ENCODE measurements at regions not wholly inside any gene's neighbourhood (a gene's known extent, or its start where the extent isn't known, plus 50 kb on each side); places are given as distances from the start of the nearest gene placed in this dataset.

DNA sequence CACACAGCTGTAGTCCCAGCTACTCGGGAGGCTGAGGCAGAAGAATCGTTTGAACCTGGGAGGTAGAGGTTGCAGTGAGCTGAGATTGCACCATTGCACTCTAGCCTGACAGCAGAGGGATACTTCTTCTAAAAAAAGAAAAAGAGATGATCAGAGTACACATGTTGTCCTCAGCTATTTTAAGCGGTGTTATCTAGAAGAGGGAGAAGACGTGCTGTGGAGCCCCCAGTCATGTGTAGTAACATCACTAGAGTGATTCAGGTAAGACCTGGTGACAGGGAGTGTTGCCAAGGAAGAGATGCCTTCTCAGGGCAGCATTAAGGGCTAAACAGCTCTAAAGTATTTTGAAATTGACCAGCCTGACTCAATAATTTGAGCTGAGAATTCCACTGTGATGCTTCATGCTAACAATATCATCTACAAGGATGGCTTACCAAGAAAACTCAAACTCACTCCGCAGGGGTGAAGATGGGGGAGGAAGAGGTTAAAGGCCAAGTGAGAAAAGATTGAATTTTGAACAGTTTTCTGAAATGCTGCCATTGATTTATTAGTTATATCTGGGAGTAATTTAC lies 97.4 kb downstream of the KLF6 start:
- ATAC-seq, result no peak
- Histone ChIP-seq H3K9me3 (no peaks in the 10 kb centered on the region), H3K27me3 (no peaks in the 10 kb centered on the region), H3K4me3 (no peak overlapping the region), H3K27ac (no peak overlapping the region), H3K4me1 (no peaks in the 10 kb centered on the region), H3K36me3 (no peaks in the 10 kb centered on the region)
- 60% methylated on average over 4 of the region's 5 CpGs for WGBS (ENCODE audit: insufficient coverage, low coverage, low lambda C conversion rate, missing lambda C conversion rate)
- no peak for TF ChIP-seq CTCF (IDR thresholded peaks at IDR 0.05)
- TF ChIP-seq POLR2A (IDR thresholded peaks at IDR 0.05), result no peak
- no peak for DNase-seq
- intact Hi-C loops (cut with DNase I), result no loop called here

- ATAC-seq (no peak), DNase-seq (no peak)
- Histone ChIP-seq H3K36me3 (no peaks in the 10 kb centered on the region), H3K27me3 (no peaks in the 10 kb centered on the region), H3K27ac (no peak overlapping the region), H3K4me3 (no peak overlapping the region), H3K4me1 (no peaks in the 10 kb centered on the region), H3K9me3 (no peaks in the 10 kb centered on the region)
- intact Hi-C loops (cut with DNase I), result no loop called here
- WGBS (ENCODE audit: insufficient coverage, low coverage, low lambda C conversion rate, missing lambda C conversion rate), result 56% methylated on average over 3 of the region's 3 CpGs
- no peak for TF ChIP-seq CTCF (IDR thresholded peaks at IDR 0.05)
- TF ChIP-seq POLR2A (IDR thresholded peaks at IDR 0.05), result no peak
Measured at GRCh38 chr10:3685384-3685783, 99.6 kb downstream of the KLF6 start.

- no peaks in the 10 kb centered on the region for H3K9me3 ChIP-seq
- no peaks in the 10 kb centered on the region for H3K36me3 ChIP-seq
- intact Hi-C loops (cut with DNase I), result no loop called here
- 40% methylated on average over 2 of the region's 2 CpGs for WGBS (ENCODE audit: insufficient coverage, low coverage, low lambda C conversion rate, missing lambda C conversion rate)
- no peak overlapping the region for H3K4me3 ChIP-seq
- DNase-seq (no peak), ATAC-seq (no peak)
- H3K4me1 ChIP-seq, result no peaks in the 10 kb centered on the region
- H3K27ac ChIP-seq, result no peak overlapping the region
- no peaks in the 10 kb centered on the region for H3K27me3 ChIP-seq
- no peak for TF ChIP-seq CTCF (IDR thresholded peaks at IDR 0.05)
- TF ChIP-seq POLR2A (IDR thresholded peaks at IDR 0.05), result no peak
Measured at GRCh38 chr10:3684891-3685290, 100.1 kb downstream of the KLF6 start.

DNA sequence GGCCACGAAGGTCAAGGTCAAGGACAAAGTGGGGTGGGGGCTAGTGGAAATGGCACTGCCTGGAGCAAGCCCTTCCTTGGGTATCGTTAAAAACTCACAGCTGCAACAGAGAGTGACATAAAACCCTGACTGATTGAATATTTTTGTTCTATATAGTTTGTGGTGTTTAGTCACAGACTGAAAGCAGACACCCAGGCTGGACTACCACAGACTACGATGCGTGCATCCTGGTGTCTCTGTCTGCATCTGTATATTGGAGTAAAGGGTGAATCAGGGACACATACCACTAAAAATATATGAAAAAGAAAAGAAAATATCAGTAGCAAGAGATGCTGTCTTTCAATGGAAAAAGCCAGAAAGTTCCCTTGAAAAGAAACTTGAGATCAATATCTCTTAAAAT lies 101.4 kb downstream of the KLF6 start:
- Histone ChIP-seq H3K27ac (no peak overlapping the region), H3K9me3 (no peaks in the 10 kb centered on the region), H3K4me3 (no peak overlapping the region), H3K27me3 (no peaks in the 10 kb centered on the region), H3K4me1 (no peaks in the 10 kb centered on the region), H3K36me3 (no peaks in the 10 kb centered on the region)
- intact Hi-C loops (cut with DNase I), result no loop called here
- WGBS (ENCODE audit: insufficient coverage, low coverage, low lambda C conversion rate, missing lambda C conversion rate), result 88% methylated on average over 4 of the region's 4 CpGs
- TF ChIP-seq POLR2A (IDR thresholded peaks at IDR 0.05) (no peak), CTCF (IDR thresholded peaks at IDR 0.05) (no peak)
- DNase-seq (no peak), ATAC-seq (no peak)

DNA sequence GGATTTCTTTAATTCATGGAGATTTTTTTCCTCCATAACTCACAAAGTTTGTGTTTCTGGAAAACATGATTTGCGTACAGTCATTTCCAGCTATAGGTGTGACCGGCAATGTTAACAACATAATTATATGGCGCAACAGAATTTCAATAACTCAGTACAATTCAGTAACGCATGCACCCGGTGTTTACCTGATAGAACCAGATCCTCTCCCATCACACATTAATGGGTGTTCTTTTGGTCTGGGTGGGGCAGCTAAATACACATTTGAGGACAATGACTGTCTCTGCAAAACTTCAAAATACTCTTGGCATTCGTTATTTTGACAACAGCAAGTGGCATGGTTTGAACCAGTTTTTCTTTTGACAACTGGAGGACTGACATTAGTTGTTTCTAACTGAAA lies 102.3 kb downstream of the KLF6 start:
- intact Hi-C loops (cut with DNase I), result no loop called here
- no peaks in the 10 kb centered on the region for H3K9me3 ChIP-seq
- DNase-seq (no peak), ATAC-seq (no peak)
- no peak overlapping the region for H3K27ac ChIP-seq
- no peaks in the 10 kb centered on the region for H3K27me3 ChIP-seq
- no peaks in the 10 kb centered on the region for H3K4me1 ChIP-seq
- H3K4me3 ChIP-seq, result no peak overlapping the region
- TF ChIP-seq POLR2A (IDR thresholded peaks at IDR 0.05) (no peak), CTCF (IDR thresholded peaks at IDR 0.05) (no peak)
- H3K36me3 ChIP-seq, result no peaks in the 10 kb centered on the region
- WGBS (ENCODE audit: insufficient coverage, low coverage, low lambda C conversion rate, missing lambda C conversion rate), result 89% methylated on average over 6 of the region's 6 CpGs

Data from right lobe of liver (tissue), 6 donors.